Hepatocyte (in vitro differentiated cells): ENCODE measurements at regions not wholly inside any gene's neighbourhood (a gene's known extent, or its start where the extent isn't known, plus 50 kb on each side); places are given as distances from the start of the nearest gene placed in this dataset.
"Not testable (repeated sequence)": the region's sequence is repeated elsewhere in the genome, so short reads cannot be mapped to it uniquely, and the experiment has no call there.

Experiments
- DNase-seq: peaks from one replicate; pipeline ENCODE4 v3.0.0-alpha.2; 2016; ENCODE audit warnings: low spot score
- H2AFZ ChIP-seq: fragments of 200-600 bp; sonication (generic); 2 replicates; pipeline ENCODE4 v1.6.0; 2016; ENCODE audit warnings: antibody characterized with exemption, mild to moderate bottlenecking
- H3K27ac ChIP-seq: fragments of 200-600 bp; sonication (generic); 2 replicates; pipeline ENCODE4 v1.5.1; 2016; ENCODE audit warnings: mild to moderate bottlenecking
- H3K27me3 ChIP-seq: fragments of 200-600 bp; sonication (generic); 2 replicates; pipeline ENCODE4 v1.6.1; 2016
- H3K36me3 ChIP-seq: fragments of 200-600 bp; sonication (generic); replicated peaks from 2 replicates; pipeline ENCODE4 v1.5.1; 2016; ENCODE audit warnings: low read depth; ENCODE audit not compliant: insufficient read depth
- H3K4me1 ChIP-seq: fragments of 200-600 bp; sonication (generic); 2 replicates; pipeline ENCODE4 v1.5.1; 2016; ENCODE audit warnings: mild to moderate bottlenecking, moderate library complexity; ENCODE audit not compliant: insufficient read depth
- H3K4me2 ChIP-seq: fragments of 200-600 bp; sonication (generic); 2 replicates; pipeline ENCODE4 v1.6.0; 2016
- H3K4me3 ChIP-seq: fragments of 200-600 bp; sonication (generic); 2 replicates; pipeline ENCODE4 v1.5.1; 2016; ENCODE audit warnings: mild to moderate bottlenecking
- H3K79me2 ChIP-seq: fragments of 200-600 bp; sonication (generic); 2 replicates; pipeline ENCODE4 v1.6.0; 2017; ENCODE audit warnings: mild to moderate bottlenecking
- H3K9me2 ChIP-seq: fragments of 200-600 bp; sonication (generic); replicated peaks from 2 replicates; pipeline ENCODE4 v1.6.0; 2017; ENCODE audit warnings: mild to moderate bottlenecking; ENCODE audit not compliant: insufficient read depth
- H3K9me3 ChIP-seq: fragments of 200-600 bp; sonication (generic); 2 replicates; pipeline ENCODE4 v1.5.1; 2016; ENCODE audit warnings: low read depth, mild to moderate bottlenecking
- H4K20me1 ChIP-seq: fragments of 200-600 bp; sonication (generic); 2 replicates; pipeline ENCODE4 v1.6.0; 2016; ENCODE audit warnings: mild to moderate bottlenecking; ENCODE audit not compliant: insufficient read depth, poor library complexity, severe bottlenecking
- CTCF ChIP-seq: fragments of 200-600 bp; sonication (generic); IDR thresholded peaks from 2 replicates; pipeline ENCODE4 v1.5.1; 2016; ENCODE audit warnings: antibody characterized with exemption, mild to moderate bottlenecking; ENCODE audit not compliant: poor library complexity
- EZH2 ChIP-seq: fragments of 200-600 bp; sonication (generic); IDR thresholded peaks from 2 replicates; pipeline ENCODE4 v1.6.1; 2016; ENCODE audit warnings: antibody characterized with exemption, mild to moderate bottlenecking, borderline replicate concordance
- EZH2phosphoT487 ChIP-seq: fragments of 200-600 bp; sonication (generic); IDR thresholded peaks from one replicate; pipeline ENCODE4 v1.6.1; 2018; ENCODE audit warnings: antibody characterized with exemption, mild to moderate bottlenecking, low read depth, moderate library complexity; ENCODE audit not compliant: unreplicated experiment, severe bottlenecking
- WGBS: methylation state at CpG from one replicate; pipeline ENCODE4 v1.1.6; 2016; ENCODE audit warnings: low lambda C conversion rate; ENCODE audit errors: missing lambda C conversion rate; 5-methylcytosine and 5-hydroxymethylcytosine counted together

DNA sequence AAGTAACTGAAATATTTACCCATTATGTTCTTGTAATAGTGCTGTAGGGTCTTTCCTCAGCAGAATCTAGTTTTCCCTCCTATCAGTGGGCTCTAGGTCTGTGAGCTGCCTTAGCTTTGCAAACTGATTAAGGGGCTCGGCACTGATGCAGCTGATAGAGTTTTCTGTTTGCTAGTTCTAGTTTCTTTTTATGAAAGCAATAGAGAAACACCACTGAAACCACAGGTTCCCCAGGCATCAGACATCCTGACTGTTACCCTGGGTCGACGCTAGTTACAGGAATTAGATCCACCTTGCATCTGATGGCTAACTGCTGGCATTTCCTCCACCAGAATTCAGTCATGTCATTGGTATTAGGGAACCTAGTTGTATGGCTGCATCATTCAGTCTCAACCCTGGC lies 225.0 kb upstream of the VCX start:
- H3K9me2 ChIP-seq: no peaks in the 10 kb centered on the region
- WGBS: 77% methylated on average over 3 of the region's 3 CpGs
- H2AFZ ChIP-seq: no peak overlapping the region
- no peaks in the 10 kb centered on the region for H3K79me2 ChIP-seq
- no peaks in the 10 kb centered on the region for H3K4me1 ChIP-seq
- no peaks in the 10 kb centered on the region for H4K20me1 ChIP-seq
- H3K9me3 ChIP-seq: no peaks in the 10 kb centered on the region
- no peak for DNase-seq
- TF ChIP-seq CTCF (no peak), EZH2 (no peak), EZH2phosphoT487 (no peak)
- no peak overlapping the region for H3K4me3 ChIP-seq
- H3K27me3 ChIP-seq: no peaks in the 10 kb centered on the region
- H3K27ac ChIP-seq: no peak overlapping the region
- H3K36me3 ChIP-seq: no peaks in the 10 kb centered on the region
- H3K4me2 ChIP-seq: no peak overlapping the region

- Histone ChIP-seq H3K27me3 (no peaks in the 10 kb centered on the region), H3K4me3 (no peak overlapping the region), H3K79me2 (no peaks in the 10 kb centered on the region), H2AFZ (no peak overlapping the region), H4K20me1 (no peaks in the 10 kb centered on the region), H3K36me3 (no peaks in the 10 kb centered on the region), H3K4me2 (no peak overlapping the region), H3K4me1 (no peaks in the 10 kb centered on the region), H3K9me3 (no peaks in the 10 kb centered on the region), H3K9me2 (no peaks in the 10 kb centered on the region), H3K27ac (no peak overlapping the region)
- TF ChIP-seq EZH2phosphoT487 (no peak), CTCF (no peak), EZH2 (no peak)
- DNase-seq: no peak
- 89% methylated on average over 3 of the region's 3 CpGs for WGBS
Measured at GRCh38 chrX:7614616-7615015, 228.4 kb upstream of the VCX start.

- H3K4me2 ChIP-seq, H3K36me3 ChIP-seq, H3K4me3 ChIP-seq, H3K79me2 ChIP-seq, H3K27ac ChIP-seq, H3K9me3 ChIP-seq, H3K4me1 ChIP-seq, DNase-seq, H3K27me3 ChIP-seq, H4K20me1 ChIP-seq, H2AFZ ChIP-seq, H3K9me2 ChIP-seq: not testable (repeated sequence)
- WGBS: no CpG with 5 or more reads among the region's 29 CpGs
Measured at GRCh38 chrX:7608625-7609024, 234.3 kb upstream of the VCX start.

DNA sequence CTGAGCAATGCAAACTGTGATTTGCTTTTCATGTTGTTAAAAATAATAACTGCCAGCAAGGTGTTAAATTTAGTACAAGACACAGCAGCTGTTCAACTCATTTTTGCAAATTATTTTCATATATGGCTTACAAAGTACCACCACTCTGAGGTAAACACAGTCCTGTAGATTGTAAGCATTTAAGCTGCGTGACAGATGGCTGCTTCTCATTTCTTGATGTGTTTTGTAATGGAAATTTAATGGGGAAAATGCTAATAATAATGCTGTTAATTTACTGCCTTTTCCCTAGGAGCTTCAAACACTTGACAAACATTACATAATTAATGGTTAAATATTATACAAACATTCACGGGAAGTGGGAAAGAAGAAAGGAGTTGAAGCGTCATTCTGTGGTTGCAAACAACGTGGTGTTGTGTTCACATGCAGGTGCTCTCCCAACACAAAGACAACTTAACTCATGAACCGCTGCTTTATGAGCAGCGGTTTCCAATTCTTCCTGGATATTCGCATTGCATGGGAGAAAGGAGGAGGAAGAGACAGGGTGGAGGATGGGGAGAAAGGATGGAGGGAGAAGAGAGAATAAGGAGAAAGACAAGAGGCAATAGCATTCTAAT lies 236.8 kb upstream of the VCX start:
- H2AFZ ChIP-seq: no peak overlapping the region
- H3K36me3 ChIP-seq: no peaks in the 10 kb centered on the region
- no peaks in the 10 kb centered on the region for H4K20me1 ChIP-seq
- 65% methylated on average over 7 of the region's 7 CpGs for WGBS
- DNase-seq: no peak
- no peaks in the 10 kb centered on the region for H3K27me3 ChIP-seq
- H3K79me2 ChIP-seq: no peaks in the 10 kb centered on the region
- no peak overlapping the region for H3K4me3 ChIP-seq
- no peak overlapping the region for H3K27ac ChIP-seq
- H3K4me1 ChIP-seq: no peaks in the 10 kb centered on the region
- H3K4me2 ChIP-seq: no peak overlapping the region
- H3K9me2 ChIP-seq: no peaks in the 10 kb centered on the region
- no peaks in the 10 kb centered on the region for H3K9me3 ChIP-seq
- TF ChIP-seq EZH2phosphoT487: no peak
- TF ChIP-seq EZH2: no peak
- TF ChIP-seq CTCF: no peak
